ENCODE measurements at regions not wholly inside any gene's neighbourhood (a gene's known extent, or its start where the extent isn't known, plus 50 kb on each side); places are given as distances from the start of the nearest gene placed in this dataset.

DNA sequence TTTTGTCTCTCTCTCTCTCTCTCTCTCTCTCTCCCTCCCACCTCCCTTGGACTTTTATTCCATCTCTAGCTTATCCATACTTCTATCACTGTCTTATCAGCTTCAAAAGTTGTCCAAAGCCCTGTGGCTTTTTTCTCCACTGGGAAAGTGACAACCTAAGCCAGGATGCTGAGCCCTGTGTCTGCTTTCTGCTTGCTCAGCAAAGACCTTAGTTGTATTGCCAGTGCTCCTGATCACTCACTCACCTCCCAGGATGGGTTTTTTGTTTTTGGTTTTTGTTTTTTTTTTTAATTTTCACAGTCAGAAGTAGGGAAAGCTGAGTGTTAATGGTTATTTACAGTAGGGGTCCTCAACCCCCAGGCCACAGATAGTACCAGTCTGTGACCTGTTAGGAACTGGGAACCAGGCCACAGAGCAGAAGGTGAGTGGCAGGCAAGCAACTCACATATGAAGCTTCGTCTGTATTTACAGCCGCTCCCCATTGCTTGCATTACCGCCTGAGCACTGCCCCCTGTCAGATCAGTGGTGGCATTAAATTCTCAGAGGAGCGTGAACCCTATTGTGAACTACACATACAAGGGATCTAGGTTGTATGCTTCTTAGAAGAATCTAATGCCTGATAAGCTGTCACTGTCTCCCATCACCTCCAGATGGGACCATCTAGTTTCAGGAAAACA lies 125.0 kb upstream of the ID4 start:
- H3K27ac ChIP-seq, result no peak overlapping the region
- no peaks in the 10 kb centered on the region for H3K79me2 ChIP-seq
- H3K4me3 ChIP-seq (ENCODE audit: low read depth, low read length), result no peak overlapping the region
- no peak overlapping the region for H3K4me2 ChIP-seq (ENCODE audit: low read length)
- H3K4me1 ChIP-seq, result no peaks in the 10 kb centered on the region
- TF ChIP-seq CTCF (IDR thresholded peaks at IDR 0.05), result no peak
- H3K27me3 ChIP-seq (ENCODE audit: control insufficient read depth, insufficient read depth, low read length), result no peaks in the 10 kb centered on the region
- no peaks in the 10 kb centered on the region for H3K36me3 ChIP-seq (ENCODE audit: control insufficient read depth, insufficient read depth, low read length)
- no peak overlapping the region for H2AFZ ChIP-seq
- no peaks in the 10 kb centered on the region for H3K9me3 ChIP-seq (ENCODE audit: control insufficient read depth, low read length)
- no peak overlapping the region for H3K9ac ChIP-seq

- Histone ChIP-seq H3K27ac (no peak overlapping the region), H3K4me3 (ENCODE audit: low read depth, low read length) (no peak overlapping the region), H3K9ac (no peak overlapping the region), H3K4me2 (ENCODE audit: low read length) (no peak overlapping the region), H3K79me2 (no peaks in the 10 kb centered on the region), H3K27me3 (ENCODE audit: control insufficient read depth, insufficient read depth, low read length) (no peaks in the 10 kb centered on the region), H2AFZ (no peak overlapping the region), H3K9me3 (ENCODE audit: control insufficient read depth, low read length) (no peaks in the 10 kb centered on the region), H3K4me1 (no peaks in the 10 kb centered on the region), H3K36me3 (ENCODE audit: control insufficient read depth, insufficient read depth, low read length) (no peaks in the 10 kb centered on the region)
- TF ChIP-seq CTCF (IDR thresholded peaks at IDR 0.05), result no peak
These were observed 124.2 kb upstream of the ID4 start for GRCh38 chr6:19712998-19713397.

DNA sequence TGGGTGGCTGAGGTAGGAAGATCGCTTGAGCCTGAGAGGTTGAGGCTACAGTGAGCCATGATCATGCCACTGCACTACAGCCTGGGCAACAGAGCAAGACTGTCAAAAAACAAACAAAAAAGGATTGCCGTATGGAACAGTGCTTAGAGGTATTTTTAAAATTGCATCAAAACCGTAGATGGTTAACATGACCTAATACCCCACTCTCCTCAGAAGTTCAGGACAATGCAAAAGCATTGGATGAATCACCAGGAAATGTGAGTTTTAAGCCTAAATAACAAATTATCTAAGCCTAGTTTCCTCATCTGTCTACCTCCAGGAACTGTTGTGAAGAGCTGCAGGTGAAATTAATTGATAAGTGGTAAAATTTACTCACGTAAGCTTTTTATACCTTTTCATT lies 123.8 kb upstream of the ID4 start:
- Histone ChIP-seq H3K27me3 (ENCODE audit: control insufficient read depth, insufficient read depth, low read length) (no peaks in the 10 kb centered on the region), H3K36me3 (ENCODE audit: control insufficient read depth, insufficient read depth, low read length) (no peaks in the 10 kb centered on the region), H3K9ac (no peak overlapping the region), H3K79me2 (no peaks in the 10 kb centered on the region), H3K27ac (no peak overlapping the region), H3K4me2 (ENCODE audit: low read length) (no peak overlapping the region), H3K4me3 (ENCODE audit: low read depth, low read length) (no peak overlapping the region), H2AFZ (no peak overlapping the region), H3K9me3 (ENCODE audit: control insufficient read depth, low read length) (no peaks in the 10 kb centered on the region), H3K4me1 (no peaks in the 10 kb centered on the region)
- no peak for TF ChIP-seq CTCF (IDR thresholded peaks at IDR 0.05)

GRCh38 chr6:19713984-19714383 lies 123.2 kb upstream of the ID4 start:
- H3K79me2 ChIP-seq, result no peaks in the 10 kb centered on the region
- no peak overlapping the region for H2AFZ ChIP-seq
- no peaks in the 10 kb centered on the region for H3K4me1 ChIP-seq
- H3K27ac ChIP-seq, result no peak overlapping the region
- H3K27me3 ChIP-seq (ENCODE audit: control insufficient read depth, insufficient read depth, low read length), result no peaks in the 10 kb centered on the region
- no peak overlapping the region for H3K4me3 ChIP-seq (ENCODE audit: low read depth, low read length)
- TF ChIP-seq CTCF (IDR thresholded peaks at IDR 0.05), result no peak
- H3K9me3 ChIP-seq (ENCODE audit: control insufficient read depth, low read length), result no peaks in the 10 kb centered on the region
- no peaks in the 10 kb centered on the region for H3K36me3 ChIP-seq (ENCODE audit: control insufficient read depth, insufficient read depth, low read length)
- H3K9ac ChIP-seq, result no peak overlapping the region
- H3K4me2 ChIP-seq (ENCODE audit: low read length), result no peak overlapping the region

Measured in parathyroid adenoma (tissue), 2 donors.